Neural cell (in vitro differentiated cells): ENCODE measurements at regions not wholly inside any gene's neighbourhood (a gene's known extent, or its start where the extent isn't known, plus 50 kb on each side); places are given as distances from the start of the nearest gene placed in this dataset.

Experiments
- EP300 ChIP-seq: fragments of 450-650 bp; conservative IDR thresholded peaks from 2 replicates; pipeline ENCODE4 v1.6.1; 2014; ENCODE audit warnings: antibody characterized with exemption, mild to moderate bottlenecking, moderate library complexity; ENCODE audit not compliant: poor library complexity, severe bottlenecking
- EZH2 ChIP-seq: fragments of 200-600, 300-800 bp; shearing (Covaris generic), sonication (generic); IDR thresholded peaks from 2 replicates; pipeline ENCODE4 v1.6.1; 2014; ENCODE audit warnings: antibody characterized with exemption, low read length, borderline replicate concordance, mild to moderate bottlenecking; ENCODE audit not compliant: insufficient read depth, poor library complexity, severe bottlenecking
- RAD21 ChIP-seq: fragments of 450-650 bp; conservative IDR thresholded peaks from 2 replicates; pipeline ENCODE4 v1.6.1; 2014; ENCODE audit warnings: antibody characterized with exemption, mild to moderate bottlenecking, moderate library complexity
- TAF1 ChIP-seq: IDR thresholded peaks from 2 replicates; pipeline ENCODE4 v1.6.1; 2012; ENCODE audit warnings: low read depth
- TF ChIP-seq, protein P1 (sequence below): fragments of 450-650 bp; IDR thresholded peaks from 2 replicates; pipeline ENCODE4 v1.5.1; 2014; ENCODE audit warnings: antibody characterized with exemption, mild to moderate bottlenecking, moderate library complexity; ENCODE audit not compliant: poor library complexity, severe bottlenecking

DNA sequence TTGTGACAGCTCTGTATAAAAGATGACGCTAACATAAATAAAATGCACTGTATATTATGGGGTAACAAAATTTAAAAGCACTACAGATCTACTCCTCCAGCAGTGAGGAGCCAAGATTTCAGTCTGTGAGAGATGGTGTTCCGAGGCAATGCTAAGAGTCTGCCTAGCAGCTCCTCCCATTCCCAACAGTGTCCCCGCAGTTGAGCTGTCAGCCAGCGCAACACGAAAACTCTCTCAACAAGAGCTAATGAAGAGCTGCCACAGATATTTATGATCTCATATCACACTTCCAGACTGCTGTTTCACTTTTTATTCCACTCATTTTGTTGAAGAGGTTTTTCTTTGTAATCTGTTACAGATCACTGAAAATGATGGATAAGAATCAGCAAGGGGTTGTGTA, 53.9 kb upstream of the ESRRG start:
- TF ChIP-seq, protein P1, sequence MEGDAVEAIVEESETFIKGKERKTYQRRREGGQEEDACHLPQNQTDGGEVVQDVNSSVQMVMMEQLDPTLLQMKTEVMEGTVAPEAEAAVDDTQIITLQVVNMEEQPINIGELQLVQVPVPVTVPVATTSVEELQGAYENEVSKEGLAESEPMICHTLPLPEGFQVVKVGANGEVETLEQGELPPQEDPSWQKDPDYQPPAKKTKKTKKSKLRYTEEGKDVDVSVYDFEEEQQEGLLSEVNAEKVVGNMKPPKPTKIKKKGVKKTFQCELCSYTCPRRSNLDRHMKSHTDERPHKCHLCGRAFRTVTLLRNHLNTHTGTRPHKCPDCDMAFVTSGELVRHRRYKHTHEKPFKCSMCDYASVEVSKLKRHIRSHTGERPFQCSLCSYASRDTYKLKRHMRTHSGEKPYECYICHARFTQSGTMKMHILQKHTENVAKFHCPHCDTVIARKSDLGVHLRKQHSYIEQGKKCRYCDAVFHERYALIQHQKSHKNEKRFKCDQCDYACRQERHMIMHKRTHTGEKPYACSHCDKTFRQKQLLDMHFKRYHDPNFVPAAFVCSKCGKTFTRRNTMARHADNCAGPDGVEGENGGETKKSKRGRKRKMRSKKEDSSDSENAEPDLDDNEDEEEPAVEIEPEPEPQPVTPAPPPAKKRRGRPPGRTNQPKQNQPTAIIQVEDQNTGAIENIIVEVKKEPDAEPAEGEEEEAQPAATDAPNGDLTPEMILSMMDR = no peak
- TF ChIP-seq RAD21 (no peak), EP300 (no peak), EZH2 (no peak), TAF1 (no peak)
